Activated CD4-positive, alpha-beta T cell treated with anti-CD3 and anti-CD28 coated beads, Interleukin-2, amount 10 ng/mL, durations not matched to agents 24 days and 14 days (primary cell): ENCODE measurements at regions not wholly inside any gene's neighbourhood (a gene's known extent, or its start where the extent isn't known, plus 50 kb on each side); places are given as distances from the start of the nearest gene placed in this dataset.
"Not testable (repeated sequence)": the region's sequence is repeated elsewhere in the genome, so short reads cannot be mapped to it uniquely, and the experiment has no call there.

Experiments
- DNase-seq: peaks from one replicate; pipeline ENCODE4 v3.0.0; 2022
- H3K27ac Mint-ChIP-seq: one replicate; pipeline ENCODE4 v1.8.0; 2022; ENCODE audit warnings: mild to moderate bottlenecking, mixed read lengths
- H3K27me3 Mint-ChIP-seq: one replicate; pipeline ENCODE4 v1.8.0; 2022; ENCODE audit warnings: mixed read lengths
- H3K36me3 Mint-ChIP-seq: one replicate; pipeline ENCODE4 v1.8.0; 2022; ENCODE audit warnings: low read depth, mild to moderate bottlenecking, mixed read lengths
- H3K4me1 Mint-ChIP-seq: one replicate; pipeline ENCODE4 v1.8.0; 2021; ENCODE audit warnings: mixed read lengths
- H3K4me3 Mint-ChIP-seq: one replicate; pipeline ENCODE4 v1.8.0; 2022; ENCODE audit warnings: mild to moderate bottlenecking, moderate library complexity, mixed read lengths
- H3K9me3 Mint-ChIP-seq: one replicate; pipeline ENCODE4 v1.8.0; 2021; ENCODE audit warnings: mixed read lengths
- intact Hi-C: fragments of 100-400 bp; cut with micrococcal nuclease; formaldehyde crosslinking; loops from one replicate; pipeline ENCODE4 v1.15.1; 2023

DNA sequence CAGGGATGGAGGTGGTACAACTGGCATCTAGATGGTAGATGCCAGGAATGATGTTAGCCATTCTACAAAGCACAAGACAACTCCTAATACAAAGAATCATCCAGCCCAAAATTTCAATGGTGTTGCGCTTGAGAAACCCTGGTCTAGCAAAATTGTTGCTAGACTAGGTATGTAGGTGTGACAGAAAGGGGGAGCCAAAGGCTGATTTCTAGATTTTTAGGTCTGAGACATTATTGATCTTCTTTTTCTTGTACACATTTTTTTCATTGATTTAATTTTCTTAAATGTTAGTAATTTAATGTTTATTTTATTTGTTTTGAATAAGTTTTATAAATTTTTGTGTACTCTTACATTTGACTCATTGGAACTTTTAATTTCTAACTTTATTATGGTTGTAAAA is 216.4 kb downstream of the FSIP2 start:
- Mint-ChIP-seq H3K9me3 (peaks cover 1% of the 10 kb centered on the region), H3K27ac (no peak overlapping the region), H3K27me3 (no peaks in the 10 kb centered on the region), H3K36me3 (no peaks in the 10 kb centered on the region), H3K4me3 (no peak overlapping the region), H3K4me1 (no peaks in the 10 kb centered on the region)
- DNase-seq, result no peak
- intact Hi-C loops, result no loop called here

DNA sequence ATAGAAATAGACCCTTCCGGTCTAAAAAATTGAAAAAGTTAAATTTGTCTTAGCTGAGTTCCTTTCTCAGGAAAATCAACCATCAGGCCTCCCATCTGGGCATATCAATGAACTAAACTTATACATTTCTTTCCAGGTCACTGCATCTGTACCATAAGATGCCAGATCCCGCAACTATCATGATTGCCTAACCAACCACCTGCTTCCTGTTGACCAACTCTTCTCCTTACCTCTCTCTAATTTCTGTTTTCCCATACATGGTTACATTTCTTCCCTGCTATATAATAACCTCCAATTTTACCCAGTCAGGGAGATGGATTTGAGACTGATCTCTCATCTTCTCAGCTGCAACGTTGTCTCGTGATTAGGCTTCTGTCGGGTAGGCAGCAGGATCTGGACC is 228.7 kb downstream of the FSIP2 start:
- Mint-ChIP-seq H3K27me3 (no peaks in the 10 kb centered on the region), H3K36me3 (no peaks in the 10 kb centered on the region), H3K4me3 (no peak overlapping the region), H3K27ac (no peak overlapping the region), H3K9me3 (no peaks in the 10 kb centered on the region), H3K4me1 (no peaks in the 10 kb centered on the region)
- intact Hi-C loops, result no loop called here
- no peak for DNase-seq

DNA sequence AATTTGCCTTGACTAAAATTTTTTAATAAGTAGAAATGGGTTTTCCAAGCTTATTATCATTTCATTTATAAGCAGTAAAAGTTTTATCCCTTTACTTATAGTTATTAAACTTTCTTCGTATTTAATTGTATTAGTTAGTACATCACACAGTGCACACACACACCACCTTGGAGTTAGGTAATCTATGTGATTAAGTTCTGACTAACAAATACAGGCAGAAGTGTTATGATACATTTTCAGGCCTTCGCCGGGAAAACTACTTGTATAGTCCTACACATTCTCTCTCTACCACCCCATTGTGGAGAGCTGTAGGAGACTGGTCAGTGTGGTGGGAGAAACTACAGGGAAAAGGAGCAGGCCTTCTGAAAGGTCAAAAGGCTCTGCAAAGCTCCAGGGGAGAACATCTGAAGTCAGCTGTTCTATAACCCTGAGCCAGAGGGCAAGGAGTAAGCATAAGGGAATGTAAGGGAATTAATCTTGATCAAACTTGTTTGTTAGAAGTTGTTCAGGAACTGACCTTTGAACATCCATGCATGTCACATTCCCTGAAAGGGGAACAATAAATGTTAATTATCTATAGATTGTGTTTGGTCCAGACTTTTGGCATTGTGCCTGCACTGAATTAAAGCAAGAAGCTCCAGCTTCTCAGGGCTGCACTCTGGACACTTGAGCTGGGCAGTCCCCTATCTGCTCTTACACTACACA is 231.7 kb downstream of the FSIP2 start:
- H3K27me3 Mint-ChIP-seq, result no peaks in the 10 kb centered on the region
- no peak for DNase-seq
- intact Hi-C loops, result no loop called here
- H3K27ac Mint-ChIP-seq, result no peak overlapping the region
- peaks cover 5% of the 10 kb centered on the region for H3K9me3 Mint-ChIP-seq
- H3K4me1 Mint-ChIP-seq, result no peaks in the 10 kb centered on the region
- no peaks in the 10 kb centered on the region for H3K36me3 Mint-ChIP-seq
- no peak overlapping the region for H3K4me3 Mint-ChIP-seq

DNA sequence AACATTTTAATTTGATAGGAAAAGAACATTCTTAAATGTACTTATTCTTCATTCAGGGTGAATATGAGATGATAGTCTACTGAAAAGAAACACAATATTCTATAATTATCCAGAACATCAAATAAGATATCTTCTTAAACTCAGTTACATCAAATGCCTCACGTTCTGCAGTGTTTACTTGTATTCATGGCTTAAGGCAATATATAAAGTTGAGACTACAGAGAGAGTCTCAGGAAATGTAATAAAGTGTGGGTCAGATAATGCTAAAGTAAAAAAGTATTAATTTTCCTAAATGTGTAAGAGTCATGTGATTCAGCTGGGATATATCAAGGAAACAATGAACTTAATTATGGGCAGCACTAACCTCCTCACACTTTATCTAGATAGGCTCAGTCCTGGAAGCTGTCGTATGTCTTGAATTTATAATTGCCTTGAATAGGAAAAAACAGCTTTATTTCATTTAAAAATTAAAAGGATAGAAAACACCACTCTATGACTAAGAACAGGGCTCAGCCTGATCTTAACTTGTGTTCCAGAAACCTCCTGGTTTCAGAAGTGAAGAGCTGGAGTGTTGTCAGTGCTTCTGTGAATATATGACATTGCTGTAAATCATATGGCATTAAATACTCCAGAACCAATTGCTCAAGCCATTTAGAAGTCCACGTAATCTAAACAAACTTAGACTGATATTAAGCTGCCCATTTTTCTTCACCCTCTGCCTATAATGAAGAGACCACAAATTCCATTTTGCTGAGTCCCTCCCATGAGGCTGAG is 240.2 kb downstream of the FSIP2 start:
- H3K36me3 Mint-ChIP-seq, result no peaks in the 10 kb centered on the region
- intact Hi-C loops, result no loop called here
- DNase-seq, result no peak

DNA sequence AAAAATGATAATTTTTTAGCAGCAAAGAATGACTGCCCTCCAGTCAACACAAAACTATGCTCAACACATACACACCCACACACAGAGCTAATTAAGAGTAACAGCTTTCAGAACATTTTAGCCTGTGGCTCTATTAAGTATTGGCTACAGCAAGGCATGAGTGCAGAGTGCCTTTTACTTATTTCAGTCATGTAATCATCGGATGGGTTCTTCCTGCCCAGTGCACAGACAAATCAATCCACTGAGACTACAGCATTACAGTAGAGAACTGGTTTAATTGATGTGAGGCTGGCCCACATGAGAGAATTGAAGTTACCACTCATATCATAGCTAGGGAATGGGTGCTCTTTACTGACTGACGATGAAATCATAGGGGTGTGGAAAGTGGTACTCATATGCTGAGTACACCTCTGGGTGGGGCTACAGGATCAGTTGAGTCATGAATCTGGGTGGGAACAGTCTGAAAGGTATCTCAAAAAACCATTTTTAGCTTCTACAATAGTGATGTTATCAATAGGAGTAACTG is 241.0 kb downstream of the FSIP2 start:
- H3K9me3 Mint-ChIP-seq, result no peaks in the 10 kb centered on the region
- intact Hi-C loops, result no loop called here

More for the DNA sequence above, 240.2 kb downstream of the FSIP2 start:
- peaks cover 5% of the 10 kb centered on the region for H3K9me3 Mint-ChIP-seq
- H3K4me3 Mint-ChIP-seq, result no peak overlapping the region
- H3K4me1 Mint-ChIP-seq, result no peaks in the 10 kb centered on the region
- no peak overlapping the region for H3K27ac Mint-ChIP-seq
- H3K27me3 Mint-ChIP-seq, result no peaks in the 10 kb centered on the region

DNA sequence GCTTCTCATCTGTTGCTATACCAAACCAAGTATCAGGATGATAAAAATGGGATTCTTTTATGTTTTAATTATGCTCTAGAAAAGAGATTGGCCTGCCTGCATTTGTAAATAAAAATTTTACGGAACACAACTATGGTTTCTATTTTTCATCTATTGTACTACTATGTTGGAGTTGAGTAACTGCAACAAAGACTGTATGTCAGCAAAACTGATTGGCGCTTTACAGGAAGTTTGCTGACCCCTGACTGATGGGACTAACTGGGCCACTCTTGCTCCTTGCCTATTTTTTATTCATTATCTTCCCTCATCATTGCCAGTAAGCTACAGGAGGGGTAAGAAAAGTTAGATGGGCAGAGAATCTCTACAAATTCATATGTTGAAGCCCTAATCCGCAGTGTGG is 242.3 kb downstream of the FSIP2 start:
- intact Hi-C loops, result no loop called here
- H3K4me1 Mint-ChIP-seq, result no peaks in the 10 kb centered on the region
- H3K4me3 Mint-ChIP-seq, result no peak overlapping the region
- H3K27me3 Mint-ChIP-seq, result no peaks in the 10 kb centered on the region
- no peaks in the 10 kb centered on the region for H3K36me3 Mint-ChIP-seq
- no peak overlapping the region for H3K27ac Mint-ChIP-seq
- no peak for DNase-seq
- no peaks in the 10 kb centered on the region for H3K9me3 Mint-ChIP-seq

More for the DNA sequence above, 241.0 kb downstream of the FSIP2 start:
- Mint-ChIP-seq H3K4me1 (no peaks in the 10 kb centered on the region), H3K36me3 (no peaks in the 10 kb centered on the region), H3K4me3 (no peak overlapping the region), H3K27me3 (no peaks in the 10 kb centered on the region), H3K27ac (no peak overlapping the region)
- no peak for DNase-seq

DNA sequence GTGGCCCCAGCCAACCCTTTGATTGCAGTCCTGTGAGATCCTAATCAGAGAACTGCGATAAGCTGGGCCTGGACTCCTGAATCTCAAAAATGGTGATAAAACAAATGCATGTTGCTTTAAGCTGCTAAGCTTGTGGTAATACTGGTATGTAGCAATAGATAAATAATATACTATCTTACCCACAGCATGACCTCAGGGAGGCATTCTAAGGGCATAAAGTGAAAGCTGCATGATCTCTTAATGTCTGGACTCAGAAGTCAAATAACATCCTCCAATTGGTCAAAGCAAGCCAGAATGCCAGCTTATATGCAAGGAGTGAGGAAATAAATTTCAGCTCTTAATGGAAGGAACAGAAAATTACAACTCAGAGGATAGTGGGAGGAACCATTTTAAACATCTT is 246.1 kb downstream of the FSIP2 start:
- no peak overlapping the region for H3K4me3 Mint-ChIP-seq
- H3K4me1 Mint-ChIP-seq, result no peaks in the 10 kb centered on the region

DNA sequence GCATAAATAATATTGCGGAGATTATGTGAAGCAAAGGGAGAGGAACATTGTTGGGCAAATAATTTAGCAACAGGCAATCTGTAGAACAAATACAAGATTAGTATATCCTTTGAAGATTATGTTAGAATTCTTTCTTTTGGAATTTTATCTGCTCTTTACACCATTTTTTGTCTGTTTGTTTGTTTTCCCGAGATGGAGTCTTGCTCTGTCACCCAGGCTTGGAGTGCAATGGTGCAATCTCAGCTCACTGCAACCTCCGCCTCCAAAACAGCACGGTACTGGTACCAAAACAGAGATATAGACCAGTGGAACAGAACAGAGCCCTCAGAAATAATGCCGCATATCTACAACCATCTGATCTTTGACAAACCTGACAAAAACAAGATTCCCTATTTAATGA is 250.3 kb downstream of the FSIP2 start:
- H3K36me3 Mint-ChIP-seq, result not testable (repeated sequence)

More for the DNA sequence above, 246.1 kb downstream of the FSIP2 start:
- intact Hi-C loops, result no loop called here
- DNase-seq, result no peak
- Mint-ChIP-seq H3K27me3 (no peaks in the 10 kb centered on the region), H3K9me3 (no peaks in the 10 kb centered on the region), H3K36me3 (no peaks in the 10 kb centered on the region), H3K27ac (no peak overlapping the region)

DNA sequence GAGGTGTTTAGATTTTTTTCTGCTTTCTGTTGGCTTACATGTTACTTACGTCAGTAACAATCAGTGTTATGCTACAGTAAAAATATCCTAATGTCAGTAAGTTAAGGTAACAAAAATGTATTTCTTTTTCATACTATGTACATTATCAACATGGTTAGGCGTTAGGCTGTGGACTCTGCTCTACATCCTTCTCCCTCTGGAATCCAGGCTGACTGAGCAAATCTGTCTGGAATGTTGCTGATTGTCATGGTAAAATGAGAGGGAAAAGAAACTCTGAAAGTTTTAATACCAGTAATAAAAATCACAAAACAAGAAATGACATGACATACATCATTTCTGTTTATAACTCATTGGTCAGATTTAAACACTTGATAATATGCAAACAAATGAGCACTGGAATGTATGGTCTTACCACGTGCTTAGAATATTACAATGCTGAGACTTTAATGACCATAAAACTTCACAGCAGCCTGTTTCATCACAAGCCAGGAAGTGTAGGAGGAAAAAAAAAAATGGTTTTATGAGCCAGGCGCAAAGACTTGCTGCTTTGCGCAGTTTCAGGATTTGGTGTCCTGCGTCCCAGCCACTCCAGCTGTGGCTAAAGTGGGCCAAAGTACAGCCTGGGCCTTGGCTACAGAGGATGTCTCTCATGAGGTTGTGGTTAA is 252.4 kb downstream of the FSIP2 start:
- Mint-ChIP-seq H3K27me3 (no peaks in the 10 kb centered on the region), H3K9me3 (no peaks in the 10 kb centered on the region), H3K36me3 (no peaks in the 10 kb centered on the region), H3K4me1 (no peaks in the 10 kb centered on the region), H3K4me3 (no peak overlapping the region), H3K27ac (no peak overlapping the region)
- DNase-seq, result no peak
- intact Hi-C loops, result no loop called here

More for the DNA sequence above, 250.3 kb downstream of the FSIP2 start:
- H3K4me1 Mint-ChIP-seq, H3K4me3 Mint-ChIP-seq, H3K27me3 Mint-ChIP-seq, DNase-seq, intact Hi-C loops, H3K9me3 Mint-ChIP-seq, H3K27ac Mint-ChIP-seq: not testable (repeated sequence)

DNA sequence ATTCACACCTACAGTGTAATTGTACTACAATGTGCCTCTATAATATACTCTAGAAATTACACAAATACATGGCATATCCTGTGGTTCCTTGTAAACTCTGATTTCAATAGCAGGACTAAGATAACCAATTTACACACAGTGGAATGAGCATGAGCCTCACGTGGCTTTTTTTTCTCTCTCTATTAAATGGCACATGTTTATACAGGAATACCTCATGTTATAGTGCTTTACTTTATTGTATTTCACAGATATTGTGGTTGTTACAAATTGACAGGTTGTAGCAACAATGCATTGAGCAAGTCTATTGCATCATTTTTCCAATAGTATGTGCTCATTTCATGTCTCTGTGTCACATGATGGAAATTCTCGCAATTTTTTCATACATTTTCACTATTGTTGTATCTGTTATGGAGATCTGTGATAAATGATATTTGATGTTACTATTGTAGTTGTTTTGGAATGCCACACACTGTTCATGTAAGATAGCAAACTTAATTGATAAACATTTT is 260.0 kb downstream of the FSIP2 start:
- DNase-seq, result no peak
- Mint-ChIP-seq H3K36me3 (no peaks in the 10 kb centered on the region), H3K9me3 (no peaks in the 10 kb centered on the region), H3K4me1 (no peaks in the 10 kb centered on the region), H3K27ac (no peak overlapping the region), H3K4me3 (no peak overlapping the region), H3K27me3 (no peaks in the 10 kb centered on the region)
- intact Hi-C loops, result no loop called here

DNA sequence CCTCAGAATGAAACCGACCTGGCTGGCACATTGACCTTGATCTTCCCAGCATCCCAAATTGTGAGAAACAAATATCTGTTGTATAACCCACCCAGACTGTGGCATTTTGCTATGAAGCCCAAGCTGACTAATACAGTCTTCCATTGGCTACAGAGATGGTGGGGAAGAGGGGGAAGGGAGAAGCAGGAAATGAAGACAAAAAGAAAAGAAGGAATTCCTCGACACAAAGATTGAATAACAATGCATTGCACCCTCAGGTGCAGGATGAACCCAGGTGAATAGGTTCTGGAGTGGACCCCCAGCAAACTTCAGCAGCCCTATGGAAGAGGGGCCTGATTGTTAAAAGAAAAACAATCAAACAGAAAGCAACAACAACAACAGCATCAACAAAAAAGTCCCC is 270.7 kb downstream of the FSIP2 start:
- no peaks in the 10 kb centered on the region for H3K27me3 Mint-ChIP-seq
- intact Hi-C loops, result no loop called here
- H3K4me3 Mint-ChIP-seq, result no peak overlapping the region
- H3K36me3 Mint-ChIP-seq, result no peaks in the 10 kb centered on the region
- peaks cover 12% of the 10 kb centered on the region for H3K9me3 Mint-ChIP-seq
- no peak overlapping the region for H3K27ac Mint-ChIP-seq
- DNase-seq, result no peak
- H3K4me1 Mint-ChIP-seq, result no peaks in the 10 kb centered on the region

DNA sequence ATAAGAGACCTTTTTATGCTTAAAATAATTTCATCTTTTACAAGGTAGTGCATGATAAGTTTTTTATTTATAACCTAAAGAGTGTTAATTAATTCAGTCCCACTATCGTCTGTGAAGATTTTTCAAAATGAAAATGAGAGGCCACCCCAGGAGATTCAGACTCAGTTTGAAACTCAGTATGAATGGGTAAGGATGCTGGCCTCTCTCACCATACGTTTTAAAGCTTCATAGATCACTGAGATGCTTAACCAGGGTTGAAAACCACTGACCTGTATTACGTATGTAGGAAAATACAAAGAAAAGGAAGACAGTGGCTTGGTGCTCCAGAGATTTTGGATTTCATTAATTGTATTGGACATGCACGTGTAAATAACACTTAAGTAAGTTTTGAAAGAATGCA is 278.7 kb downstream of the FSIP2 start:
- H3K36me3 Mint-ChIP-seq, result no peaks in the 10 kb centered on the region
- H3K4me1 Mint-ChIP-seq, result no peaks in the 10 kb centered on the region
- no peaks in the 10 kb centered on the region for H3K9me3 Mint-ChIP-seq
- DNase-seq, result no peak
- intact Hi-C loops, result no loop called here
- no peaks in the 10 kb centered on the region for H3K27me3 Mint-ChIP-seq
- no peak overlapping the region for H3K27ac Mint-ChIP-seq
- H3K4me3 Mint-ChIP-seq, result no peak overlapping the region

DNA sequence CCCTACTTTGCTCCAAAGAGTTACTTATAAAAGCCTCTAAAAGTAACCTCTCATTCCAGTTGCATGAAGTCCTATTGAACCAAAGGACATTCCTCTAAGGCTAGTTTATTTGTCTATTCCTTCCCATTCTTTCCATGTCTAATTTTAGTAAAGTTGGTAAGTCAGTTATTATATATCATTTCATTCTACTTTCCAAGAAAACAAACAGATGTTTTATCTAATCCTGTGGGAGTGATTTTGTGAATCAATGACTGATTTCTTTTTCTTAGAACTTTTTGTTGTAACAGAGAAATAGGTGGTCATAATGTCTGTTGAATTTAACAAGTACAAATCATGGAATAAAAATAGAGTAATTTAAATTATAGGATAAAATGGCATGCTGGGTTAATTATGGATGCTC is 286.3 kb downstream of the FSIP2 start:
- H3K36me3 Mint-ChIP-seq, result no peaks in the 10 kb centered on the region
- no peak overlapping the region for H3K4me3 Mint-ChIP-seq
- H3K27me3 Mint-ChIP-seq, result no peaks in the 10 kb centered on the region
- no peaks in the 10 kb centered on the region for H3K4me1 Mint-ChIP-seq
- H3K9me3 Mint-ChIP-seq, result no peaks in the 10 kb centered on the region
- DNase-seq, result no peak
- H3K27ac Mint-ChIP-seq, result no peak overlapping the region
- intact Hi-C loops, result no loop called here

DNA sequence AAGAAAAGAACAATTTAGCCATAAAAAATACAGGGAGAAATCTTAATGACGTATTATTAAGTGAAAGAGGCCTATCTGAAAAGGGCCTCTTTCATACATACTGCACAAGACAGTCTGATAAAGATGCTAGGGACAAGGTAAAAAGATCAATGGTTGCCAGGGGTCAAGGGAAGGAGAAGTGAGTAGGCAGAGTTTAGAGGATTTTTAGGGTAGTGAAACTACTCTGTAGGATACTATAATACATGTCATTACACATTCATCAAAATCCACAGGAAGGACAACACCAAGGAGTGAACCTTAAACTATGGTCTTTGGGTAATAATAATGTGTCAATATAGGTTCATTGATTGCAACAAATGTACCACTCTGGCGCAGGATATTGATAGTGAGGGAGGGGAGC is 289.3 kb downstream of the FSIP2 start:
- H3K27ac Mint-ChIP-seq, result no peak overlapping the region
- DNase-seq, result no peak
- no peaks in the 10 kb centered on the region for H3K36me3 Mint-ChIP-seq
- intact Hi-C loops, result no loop called here
- H3K4me3 Mint-ChIP-seq, result no peak overlapping the region
- H3K9me3 Mint-ChIP-seq, result no peaks in the 10 kb centered on the region
- H3K4me1 Mint-ChIP-seq, result no peaks in the 10 kb centered on the region
- H3K27me3 Mint-ChIP-seq, result no peaks in the 10 kb centered on the region
